H1 (cell line): ENCODE measurements at regions not wholly inside any gene's neighbourhood (a gene's known extent, or its start where the extent isn't known, plus 50 kb on each side); places are given as distances from the start of the nearest gene placed in this dataset.
A peak's percentile ranks its signal among the peaks of the same experiment; 100 is the strongest.

Experiments
- CEBPB ChIP-seq: IDR thresholded peaks from 2 replicates; pipeline ENCODE4 v1.6.1; 2012; ENCODE audit warnings: low read depth, low read length
- GABPA ChIP-seq: IDR thresholded peaks from 2 replicates; pipeline ENCODE4 v1.6.1; 2011; ENCODE audit warnings: mild to moderate bottlenecking, low read length, moderate library complexity, borderline replicate concordance; ENCODE audit not compliant: insufficient read depth
- RAD21 ChIP-seq, 2 experiments: IDR thresholded peaks in 1 of 2; conservative IDR thresholded peaks in 1 of 2; 2 replicates each; pipeline ENCODE4 v1.6.1; 2011; ENCODE audit warnings: low read depth in 2 of 2, low read length in 2 of 2, improper control_type of control experiment in 1 of 2, inconsistent platforms in 1 of 2, mild to moderate bottlenecking in 1 of 2, moderate library complexity in 1 of 2
- SIX5 ChIP-seq: IDR thresholded peaks from 2 replicates; pipeline ENCODE4 v1.6.1; 2011; ENCODE audit warnings: mild to moderate bottlenecking, low read depth, low read length
- TAF7 ChIP-seq: optimal IDR thresholded peaks from 2 replicates; pipeline ENCODE3; 2011; ENCODE audit warnings: low read depth, mild to moderate bottlenecking, inconsistent platforms, low read length, moderate library complexity, borderline replicate concordance
- TBP ChIP-seq: IDR thresholded peaks from 2 replicates; pipeline ENCODE4 v1.6.1; 2011; ENCODE audit warnings: low read depth, low read length, improper control_type of control experiment
- TCF12 ChIP-seq: IDR thresholded peaks from 2 replicates; pipeline ENCODE4 v1.6.1; 2011; ENCODE audit warnings: low read depth, mild to moderate bottlenecking, low read length
- TF ChIP-seq, protein P1 (sequence below): IDR thresholded peaks from 2 replicates; pipeline ENCODE4 v1.6.1; 2011; ENCODE audit warnings: low read length, improper control_type of control experiment
- TF ChIP-seq, protein P2 (sequence below): IDR thresholded peaks from 2 replicates; pipeline ENCODE4 v1.6.1; 2012; ENCODE audit warnings: low read length, inconsistent platforms

DNA sequence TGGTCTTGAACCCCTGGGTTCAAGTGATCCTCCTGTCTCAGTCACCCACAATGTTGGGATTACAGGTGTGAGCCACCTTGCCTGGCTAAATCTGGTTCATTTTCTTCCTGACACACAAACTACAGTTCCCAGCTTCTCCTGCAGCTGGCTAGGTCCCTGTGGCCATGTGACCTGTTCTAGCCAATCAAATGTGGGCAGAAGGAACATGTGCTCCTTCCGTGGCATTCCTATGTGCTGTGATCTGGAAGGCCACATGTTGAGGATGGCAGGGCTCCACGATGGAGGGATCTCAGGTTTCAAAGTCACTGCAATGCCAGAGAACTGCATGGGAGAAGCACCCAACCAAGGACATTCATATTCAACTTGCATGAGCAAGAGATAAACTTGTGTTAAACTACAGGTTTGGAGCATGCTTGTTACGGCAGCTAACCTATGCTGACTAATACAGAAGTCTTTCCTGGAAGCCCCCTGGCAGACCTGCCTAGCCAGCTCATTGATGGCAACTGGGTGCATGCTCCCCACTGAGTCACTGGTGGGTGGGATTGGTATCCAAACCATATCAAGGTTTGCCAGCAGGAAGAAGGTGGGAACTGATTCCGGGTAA is 86.0 kb downstream of the RPS6KA4 start (continued):
- no peak for TF ChIP-seq TBP
- 0 out of 2 replicates have a peak, but pooled peaks have one; percentile 32 for TF ChIP-seq SIX5
- no peak for TF ChIP-seq RAD21 (IDR thresholded peaks at IDR 0.05 in 1 of 2, conservative IDR thresholded peaks at IDR 0.05 in 1 of 2; ENCODE audit: low read depth in 2 of 2, low read length in 2 of 2)
- TF ChIP-seq TCF12, result no peak
- no peak for TF ChIP-seq GABPA
- TF ChIP-seq CEBPB, result no peak
- TF ChIP-seq, protein P1, sequence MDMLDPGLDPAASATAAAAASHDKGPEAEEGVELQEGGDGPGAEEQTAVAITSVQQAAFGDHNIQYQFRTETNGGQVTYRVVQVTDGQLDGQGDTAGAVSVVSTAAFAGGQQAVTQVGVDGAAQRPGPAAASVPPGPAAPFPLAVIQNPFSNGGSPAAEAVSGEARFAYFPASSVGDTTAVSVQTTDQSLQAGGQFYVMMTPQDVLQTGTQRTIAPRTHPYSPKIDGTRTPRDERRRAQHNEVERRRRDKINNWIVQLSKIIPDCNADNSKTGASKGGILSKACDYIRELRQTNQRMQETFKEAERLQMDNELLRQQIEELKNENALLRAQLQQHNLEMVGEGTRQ, result peak; percentile 92
- no peak for TF ChIP-seq TAF7
- TF ChIP-seq, protein P2, sequence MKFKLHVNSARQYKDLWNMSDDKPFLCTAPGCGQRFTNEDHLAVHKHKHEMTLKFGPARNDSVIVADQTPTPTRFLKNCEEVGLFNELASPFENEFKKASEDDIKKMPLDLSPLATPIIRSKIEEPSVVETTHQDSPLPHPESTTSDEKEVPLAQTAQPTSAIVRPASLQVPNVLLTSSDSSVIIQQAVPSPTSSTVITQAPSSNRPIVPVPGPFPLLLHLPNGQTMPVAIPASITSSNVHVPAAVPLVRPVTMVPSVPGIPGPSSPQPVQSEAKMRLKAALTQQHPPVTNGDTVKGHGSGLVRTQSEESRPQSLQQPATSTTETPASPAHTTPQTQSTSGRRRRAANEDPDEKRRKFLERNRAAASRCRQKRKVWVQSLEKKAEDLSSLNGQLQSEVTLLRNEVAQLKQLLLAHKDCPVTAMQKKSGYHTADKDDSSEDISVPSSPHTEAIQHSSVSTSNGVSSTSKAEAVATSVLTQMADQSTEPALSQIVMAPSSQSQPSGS, result no peak
- TF ChIP-seq, all 59 proteins: peak for 5
